Transverse colon (tissue), 4 donors: ENCODE measurements at regions not wholly inside any gene's neighbourhood (a gene's known extent, or its start where the extent isn't known, plus 50 kb on each side); places are given as distances from the start of the nearest gene placed in this dataset.

Experiments used
- CTCF ChIP-seq, 5 experiments: fragments of 200-600 bp in 3 of 5; fragments of 450-650 bp in 2 of 5; sonication (generic) in 3 of 5; IDR thresholded peaks; 1 replicate in 2 of 5; 2 replicates in 3 of 5; pipeline ENCODE4 v1.5.1; 2016 to 2017; ENCODE audit warnings: antibody characterized with exemption in 5 of 5, inconsistent platforms in 3 of 5, mild to moderate bottlenecking in 2 of 5, moderate library complexity in 1 of 5
- POLR2A ChIP-seq: fragments of 450-650 bp; IDR thresholded peaks from one replicate; pipeline ENCODE4 v1.6.1; 2016; ENCODE audit warnings: antibody characterized with exemption, mild to moderate bottlenecking, moderate library complexity
- POLR2AphosphoS5 ChIP-seq, 3 donors: sonication (generic); formaldehyde crosslinking; IDR thresholded peaks; one replicate each; pipeline ENCODE4 v1.6.1; 2016; ENCODE audit warnings: antibody characterized with exemption in 3 of 3

GRCh38 chrX:43580621-43581020, 75.5 kb upstream of the MAOA start:
- TF ChIP-seq POLR2AphosphoS5 (IDR thresholded peaks at IDR 0.05) (no peak), CTCF (IDR thresholded peaks at IDR 0.05) (no peak), POLR2A (no peak)
